ENCODE measurements at regions not wholly inside any gene's neighbourhood (a gene's known extent, or its start where the extent isn't known, plus 50 kb on each side); places are given as distances from the start of the nearest gene placed in this dataset.
A peak's percentile ranks its signal among the peaks of the same experiment; 100 is the strongest.

DNA sequence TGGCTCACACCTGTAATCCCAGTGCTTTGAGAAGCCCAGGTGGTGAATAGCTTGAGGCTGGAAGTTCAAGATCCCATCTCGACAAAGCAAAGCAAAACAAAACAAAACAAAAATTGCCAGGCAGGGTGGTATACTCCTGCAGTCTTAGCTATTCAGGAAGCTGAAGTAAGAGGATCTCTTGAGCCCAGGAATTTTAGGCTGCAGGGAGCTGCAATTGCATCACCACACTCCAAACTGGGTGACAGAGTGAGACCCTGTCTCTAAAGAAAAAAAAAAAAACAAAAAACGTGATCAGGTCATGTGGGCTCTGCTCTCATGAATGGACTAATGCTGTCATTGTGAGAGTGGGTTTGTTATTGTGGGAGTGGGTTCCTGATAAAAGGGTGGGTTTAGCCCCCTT is 409.1 kb downstream of the NPIPA7 start:
- no peak for DNase-seq (ENCODE audit: low read depth in 3 of 3)

DNA sequence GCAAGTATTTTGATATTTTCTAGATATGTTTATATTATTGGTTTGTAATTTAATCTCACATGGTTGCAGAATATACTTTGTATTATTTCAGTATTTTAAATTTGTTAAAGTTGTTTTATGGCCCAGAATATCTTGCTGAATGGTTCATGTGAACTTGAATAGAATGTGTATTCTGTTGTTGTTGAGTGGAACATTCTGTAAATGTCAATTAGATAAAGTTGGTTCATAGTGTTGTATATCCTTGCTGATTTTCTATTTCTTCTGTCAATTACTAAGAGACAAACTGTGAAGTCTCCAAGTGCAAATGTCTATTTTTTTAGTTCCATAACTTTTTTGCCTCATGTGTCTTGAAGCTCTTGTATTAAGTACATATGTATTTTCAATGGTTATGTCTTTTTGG is 411.7 kb downstream of the NPIPA7 start:
- DNase-seq (ENCODE audit: low read depth in 3 of 3), result no peak

DNA sequence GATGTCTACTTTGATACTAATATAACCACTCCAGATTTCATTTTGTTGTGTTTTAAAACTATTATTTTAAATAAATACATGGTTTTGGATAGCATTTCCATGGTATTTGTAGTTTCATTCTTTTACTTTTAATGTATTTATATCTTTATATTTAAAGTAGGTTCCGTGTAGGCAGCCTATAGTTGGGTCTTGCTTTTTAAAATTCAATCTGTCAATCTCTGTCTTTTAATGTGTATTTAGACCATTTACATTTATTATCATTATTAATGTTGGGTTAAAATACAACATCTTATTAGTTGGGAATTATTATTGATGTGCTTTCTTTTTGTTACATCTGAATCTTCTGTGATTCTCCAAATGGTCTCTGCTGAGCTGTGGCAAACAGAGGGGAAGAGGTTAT is 412.1 kb downstream of the NPIPA7 start:
- no peak for DNase-seq (ENCODE audit: low read depth in 3 of 3)

DNA sequence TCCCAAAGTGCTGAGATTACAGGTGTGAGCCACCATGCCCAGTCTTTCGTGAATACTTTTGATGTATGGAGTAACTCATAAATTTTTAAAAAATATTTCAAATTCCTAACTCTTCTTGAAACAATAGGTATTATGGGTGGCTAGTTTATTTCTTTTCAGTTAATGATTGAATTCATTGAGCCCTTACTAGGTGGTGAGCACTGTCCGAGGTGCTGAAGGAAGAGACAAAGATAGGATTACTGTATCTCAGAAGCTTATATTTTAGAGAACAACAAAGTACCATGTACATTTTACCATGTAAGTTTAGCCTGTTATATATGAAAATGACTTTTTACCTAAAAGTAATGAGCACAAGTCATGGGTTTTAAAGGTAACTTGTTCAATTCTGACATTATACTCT is 418.3 kb downstream of the NPIPA7 start:
- no peak for DNase-seq (ENCODE audit: low read depth in 3 of 3)

DNA sequence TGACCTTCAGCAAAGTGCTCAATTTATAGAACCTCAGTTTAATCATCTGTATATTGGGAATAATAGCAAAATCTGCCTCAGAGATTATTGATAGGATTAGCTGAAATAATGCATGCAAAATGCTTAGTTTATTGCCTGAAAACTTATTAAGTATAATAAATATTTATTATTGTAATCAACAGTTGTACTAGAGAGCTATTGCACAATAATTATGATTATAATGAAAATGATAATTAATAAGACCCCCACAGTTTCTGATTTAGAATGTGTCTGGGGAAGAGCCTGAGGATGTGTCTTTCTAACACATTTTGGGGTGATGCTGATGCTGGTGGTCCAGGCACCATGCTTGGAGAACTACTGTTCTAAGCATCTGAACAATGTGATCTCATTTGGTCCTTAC is 419.6 kb downstream of the NPIPA7 start:
- DNase-seq (ENCODE audit: low read depth in 3 of 3), result no peak

DNA sequence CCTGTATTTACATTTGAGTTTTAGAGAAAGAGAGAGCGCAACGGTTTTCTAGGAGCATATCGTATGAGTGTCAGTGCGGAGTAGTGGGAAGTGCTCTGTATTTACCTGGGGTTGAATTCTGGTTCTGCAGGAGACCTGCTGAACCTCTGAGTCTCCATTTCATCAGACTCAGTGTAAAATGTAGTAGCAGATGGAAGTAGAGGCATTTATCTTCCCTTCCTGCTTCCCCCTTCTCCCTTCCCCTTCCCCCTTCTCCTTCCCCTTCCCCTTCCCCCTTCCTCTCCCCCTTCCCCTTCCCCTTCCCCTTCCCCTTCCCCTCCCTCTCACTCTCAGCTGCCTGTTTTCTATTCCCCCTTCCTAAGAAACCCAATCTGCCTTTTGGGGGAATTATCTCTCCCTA is 426.9 kb downstream of the NPIPA7 start:
- no peak for DNase-seq (ENCODE audit: low read depth in 3 of 3)

DNA sequence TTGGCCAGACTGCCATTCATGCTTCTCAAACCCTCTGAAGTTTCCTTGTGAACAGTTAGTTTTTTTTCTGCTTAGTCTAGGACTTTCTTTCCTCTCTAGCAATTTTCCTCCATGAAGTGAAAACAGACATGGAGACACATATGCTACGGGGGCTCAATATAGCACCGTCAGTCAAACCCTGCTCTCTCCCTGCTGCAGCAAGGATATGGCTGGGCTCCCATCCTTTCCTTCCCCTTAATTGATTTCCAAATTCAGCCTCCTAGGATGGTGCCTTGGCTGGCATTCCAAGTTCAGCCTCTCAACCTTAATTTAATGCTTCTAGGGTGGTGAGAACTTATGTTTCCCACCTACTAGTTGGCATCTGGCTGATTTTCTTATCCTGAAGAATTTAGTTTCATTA is 436.7 kb downstream of the NPIPA7 start:
- DNase-seq (ENCODE audit: low read depth in 3 of 3), result no peak

DNA sequence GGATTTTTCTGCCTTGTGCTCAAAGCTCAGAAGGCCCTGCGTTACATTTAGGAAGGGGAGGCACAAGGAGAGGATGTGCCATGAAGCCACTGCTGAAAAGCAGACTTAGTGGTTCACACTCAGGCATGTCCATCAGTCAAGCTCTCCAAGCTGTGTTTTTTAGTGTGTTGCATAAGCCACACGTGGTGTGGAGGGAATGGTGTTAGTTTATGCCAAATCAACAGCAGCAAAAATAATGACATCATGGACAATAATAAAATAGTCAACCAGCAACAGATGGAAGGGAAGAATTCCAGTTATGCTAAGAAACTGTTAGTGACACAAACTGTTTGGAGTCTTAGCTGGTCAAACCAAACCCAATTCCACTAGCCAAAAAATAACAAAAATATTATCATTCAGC is 438.3 kb downstream of the NPIPA7 start:
- no peak for DNase-seq (ENCODE audit: low read depth in 3 of 3)

DNA sequence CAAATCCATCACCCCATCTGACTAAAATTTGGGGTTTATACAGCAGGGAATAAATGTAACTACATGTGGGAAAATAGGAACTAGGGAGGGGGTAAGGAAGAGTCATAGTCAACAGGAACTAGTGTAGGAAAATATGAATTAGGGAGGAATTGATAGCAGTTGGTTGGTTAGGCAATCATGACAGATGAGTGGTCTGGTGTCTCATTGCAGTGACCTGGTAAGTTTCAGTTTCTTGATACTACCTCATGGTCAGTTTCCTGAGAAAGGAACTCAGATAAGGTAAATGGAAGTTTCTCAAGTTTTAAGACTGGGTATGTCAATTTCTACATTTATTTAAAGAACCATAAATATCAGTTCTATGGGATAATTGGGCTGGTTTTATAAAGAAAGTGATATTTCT is 442.3 kb downstream of the NPIPA7 start:
- no peak for DNase-seq (ENCODE audit: low read depth in 3 of 3)

DNA sequence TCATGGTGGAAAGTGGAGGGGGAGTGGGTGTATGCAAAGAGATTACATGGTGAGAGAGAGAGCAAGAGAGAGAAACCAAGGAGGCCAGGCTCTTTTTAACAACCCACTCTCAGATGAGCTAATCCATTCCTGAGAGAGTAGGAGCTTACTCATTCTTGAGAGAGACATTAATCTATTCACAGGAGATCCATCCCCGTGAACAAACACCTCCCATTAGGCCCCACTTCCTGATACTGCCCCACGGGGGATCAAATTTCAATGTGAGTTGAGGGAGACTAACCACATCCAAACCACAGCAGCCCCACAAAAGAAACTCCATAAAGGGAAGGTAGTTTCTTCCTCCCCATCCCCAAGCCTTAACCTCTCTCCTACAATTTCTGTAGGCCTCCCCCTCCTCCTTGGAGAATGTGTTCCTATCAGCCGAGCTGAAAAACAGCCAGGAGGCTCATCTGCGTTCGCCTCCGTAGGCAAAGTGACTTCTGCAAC is 450.0 kb downstream of the NPIPA7 start:
- DNase-seq (ENCODE audit: low read depth in 3 of 3), result no peak

DNA sequence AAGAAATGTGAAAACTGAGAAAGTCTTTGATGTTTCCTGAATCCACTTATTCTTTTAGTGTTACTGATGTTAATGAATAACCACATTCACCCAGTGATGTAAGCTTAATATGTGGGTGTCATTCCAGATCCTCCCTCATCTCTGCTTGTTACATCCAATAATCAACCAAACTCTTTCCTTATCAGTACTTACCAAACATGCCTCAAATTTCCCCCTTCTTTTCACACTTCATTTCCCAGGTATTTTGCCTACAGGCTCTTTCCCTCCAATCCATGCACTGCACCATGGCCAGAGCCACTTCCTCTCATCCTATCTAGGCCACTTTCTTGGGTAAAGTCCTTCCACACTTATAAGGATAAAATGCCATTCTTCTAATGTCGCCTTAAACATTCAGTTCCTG is 451.5 kb downstream of the NPIPA7 start:
- DNase-seq (ENCODE audit: low read depth in 3 of 3), result no peak

DNA sequence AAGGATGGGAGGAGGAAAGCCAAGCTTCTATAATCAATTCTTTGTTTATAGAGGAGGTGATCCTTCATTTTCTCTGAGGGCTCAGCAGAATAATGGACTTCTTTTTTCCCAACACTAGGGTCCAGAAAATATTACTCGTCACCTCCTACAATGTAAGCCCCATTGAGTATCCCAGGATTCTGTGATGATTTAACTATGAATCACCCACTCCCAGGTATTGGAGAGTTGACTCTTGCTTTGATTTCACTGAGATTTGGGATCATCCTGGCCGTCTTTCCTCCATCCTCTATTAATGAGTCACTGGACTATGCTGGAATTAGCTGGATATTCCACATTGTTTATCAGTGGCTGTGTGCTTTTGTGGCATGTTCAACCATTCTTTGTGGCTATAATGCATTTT is 452.0 kb downstream of the NPIPA7 start:
- DNase-seq (ENCODE audit: low read depth in 3 of 3), result no peak

DNA sequence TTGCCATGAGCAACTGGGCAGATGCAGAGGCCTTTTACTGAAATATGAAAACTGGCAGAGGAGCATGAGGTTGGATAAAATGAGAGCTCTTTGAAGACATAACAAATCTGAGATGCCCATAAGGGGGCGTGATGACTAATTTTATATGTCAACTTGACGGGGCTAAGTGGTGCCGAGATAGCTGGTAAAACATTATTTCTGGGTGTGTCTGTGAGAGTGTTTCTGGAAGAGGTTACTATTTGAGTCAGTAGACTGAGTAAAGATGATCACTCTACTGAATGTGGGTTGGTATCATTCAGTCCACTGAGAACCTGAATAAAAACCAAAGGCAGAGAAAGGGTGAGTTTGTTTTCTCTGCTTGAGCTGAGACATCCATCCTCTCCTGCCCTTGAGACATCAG is 454.2 kb downstream of the NPIPA7 start:
- DNase-seq (ENCODE audit: low read depth in 3 of 3), result no peak

DNA sequence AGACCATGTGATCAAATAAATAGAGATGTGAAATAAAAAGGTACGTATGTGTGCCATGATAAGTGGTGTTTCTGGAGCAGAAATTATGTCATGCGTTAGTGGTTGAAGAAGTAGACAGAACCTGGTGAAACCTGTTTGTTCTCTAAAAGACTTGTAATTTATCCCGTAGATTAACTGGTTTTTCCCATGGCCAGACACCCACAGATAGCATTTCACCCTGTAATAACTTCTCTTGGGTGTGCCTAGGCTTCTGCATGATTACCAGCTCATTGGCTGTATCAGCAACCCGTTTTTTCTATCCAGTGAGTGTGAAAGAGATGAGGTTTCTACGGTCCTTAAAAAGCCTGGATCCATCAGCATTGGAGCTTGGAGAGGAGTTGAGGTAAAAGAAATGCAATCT is 471.3 kb downstream of the NPIPA7 start:
- DNase-seq (ENCODE audit: low read depth in 3 of 3), result no peak

DNA sequence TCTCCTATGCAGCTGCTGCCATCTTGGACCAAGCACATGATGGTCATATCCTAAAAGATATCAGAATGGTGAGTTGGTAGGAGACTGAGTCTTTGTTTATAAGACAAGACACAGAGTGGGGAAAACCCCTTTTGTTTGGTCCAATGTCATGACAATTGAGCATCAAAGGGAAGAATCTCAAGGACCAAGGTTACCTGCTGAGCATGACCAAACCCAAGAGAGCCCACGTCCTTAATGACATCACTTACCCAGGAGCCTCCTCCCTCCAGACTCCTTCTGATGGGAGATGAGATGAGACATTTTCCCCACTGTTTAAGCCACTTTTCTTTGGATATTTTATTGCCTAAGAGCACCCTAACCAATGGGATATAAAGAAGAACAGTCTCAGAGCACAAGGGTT is 478.1 kb downstream of the NPIPA7 start:
- DNase-seq (ENCODE audit: low read depth in 3 of 3), result no peak

DNA sequence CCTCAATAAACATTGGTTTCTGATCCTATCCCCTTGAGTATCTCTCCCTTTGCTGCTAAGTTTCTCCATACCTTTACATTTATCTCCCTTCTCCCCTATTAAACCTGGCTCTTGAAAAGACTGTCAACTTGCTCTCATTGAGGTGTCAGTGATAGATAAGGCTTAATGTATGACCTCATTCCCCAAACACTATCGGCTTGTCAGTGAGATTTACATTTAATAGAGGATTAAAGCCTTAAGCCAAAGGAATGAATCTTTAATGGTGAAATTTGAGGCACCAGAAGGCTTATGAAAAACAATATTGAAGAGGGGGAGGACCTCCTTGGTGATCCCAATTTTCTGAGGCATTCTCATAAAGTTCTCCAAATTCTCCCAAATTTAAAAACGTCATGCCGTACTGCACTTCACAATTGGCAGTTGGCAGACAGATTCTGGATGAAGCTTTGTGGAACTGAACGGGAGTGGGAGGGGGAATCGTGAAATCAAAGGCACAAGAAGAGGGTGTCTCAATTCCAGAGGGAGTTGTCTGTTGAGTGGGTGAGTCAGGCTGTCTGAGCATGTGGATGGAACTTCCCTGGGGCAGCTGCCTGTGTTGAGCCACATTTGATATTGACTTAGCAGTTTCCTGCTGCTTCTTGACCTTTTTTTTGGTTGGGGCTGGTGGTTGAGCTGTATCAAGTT is 478.8 kb downstream of the NPIPA7 start:
- no peak for DNase-seq (ENCODE audit: low read depth in 3 of 3)

DNA sequence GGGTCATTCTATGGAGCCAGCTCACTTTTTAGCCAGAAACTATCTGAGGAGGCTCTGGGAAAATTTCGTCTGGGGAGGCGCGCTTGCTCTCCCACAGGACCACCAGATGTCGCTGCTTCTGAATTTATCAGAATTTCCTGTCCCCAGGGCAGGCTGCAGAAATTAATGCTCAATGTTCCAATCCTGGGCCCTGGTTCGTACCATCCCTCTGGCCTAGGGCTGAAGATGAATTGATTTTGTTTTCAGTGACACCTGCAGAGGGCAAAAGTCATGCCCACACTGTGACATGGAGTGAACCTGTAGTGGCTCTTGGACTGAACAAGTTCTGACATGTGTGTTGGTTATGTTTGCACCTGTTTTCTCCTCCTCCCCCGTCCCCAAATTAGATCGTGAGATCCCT is 482.6 kb downstream of the NPIPA7 start:
- peak; percentile 15 to 19 (median 18) for DNase-seq (ENCODE audit: low read depth in 3 of 3)

DNA sequence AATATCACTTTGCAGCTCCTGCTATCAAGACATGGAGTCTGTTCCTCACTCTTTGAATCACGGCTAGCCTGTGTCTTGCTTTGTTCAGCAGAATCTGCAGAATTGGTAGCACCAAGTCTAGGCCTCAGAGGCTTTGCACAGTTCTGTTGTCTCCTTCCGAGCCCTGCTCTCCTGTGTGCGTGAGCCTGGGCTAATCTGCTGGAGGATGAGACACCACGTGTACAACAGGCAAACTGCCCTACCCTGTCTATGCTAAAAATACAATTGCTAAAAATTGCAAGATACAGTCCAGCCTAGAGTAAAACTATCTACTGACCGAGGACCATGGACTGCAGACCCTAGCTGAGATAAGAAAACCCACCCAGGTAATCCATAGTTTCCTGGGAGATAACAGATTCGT is 484.7 kb downstream of the NPIPA7 start:
- no peak for DNase-seq (ENCODE audit: low read depth in 3 of 3)

DNA sequence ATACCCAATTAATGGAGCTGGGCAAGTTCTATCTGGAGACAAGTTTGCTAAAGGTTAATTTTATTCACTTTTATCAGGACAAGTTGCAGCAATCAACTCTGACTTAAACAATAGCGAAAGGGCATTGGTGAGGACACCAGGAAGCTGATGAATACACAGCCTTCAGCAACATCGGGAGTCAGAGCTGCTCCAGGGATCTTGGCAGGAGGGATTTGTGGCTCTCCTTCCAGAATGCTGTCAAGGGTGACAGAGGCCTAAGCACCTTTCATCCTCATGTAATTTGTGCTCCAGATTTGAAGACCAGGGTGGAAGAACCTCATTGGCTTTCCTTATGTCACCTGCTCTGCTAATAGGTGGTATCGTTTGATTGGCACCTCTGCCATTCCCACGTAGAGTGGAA is 485.6 kb downstream of the NPIPA7 start:
- no peak for DNase-seq (ENCODE audit: low read depth in 3 of 3)

DNA sequence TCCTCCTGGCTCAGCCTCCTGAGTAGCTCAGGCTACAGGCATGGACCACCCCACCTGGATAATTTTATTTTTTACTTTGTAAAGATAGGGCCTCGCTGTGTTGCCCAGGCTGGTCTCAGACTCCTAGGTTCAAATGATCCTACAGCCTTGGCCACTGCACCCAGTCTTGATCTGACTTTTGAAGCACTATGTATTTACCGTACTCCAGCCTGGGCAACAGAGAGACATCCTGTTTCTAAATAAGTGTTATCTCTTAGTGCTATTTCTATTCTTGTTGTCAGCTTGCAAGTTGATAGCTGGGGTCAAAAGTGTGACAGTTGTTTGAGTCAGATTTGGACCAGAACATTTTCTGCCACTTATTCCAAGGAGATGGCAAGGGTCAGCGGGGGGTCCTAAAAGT is 486.4 kb downstream of the NPIPA7 start:
- no peak for DNase-seq (ENCODE audit: low read depth in 3 of 3)

DNA sequence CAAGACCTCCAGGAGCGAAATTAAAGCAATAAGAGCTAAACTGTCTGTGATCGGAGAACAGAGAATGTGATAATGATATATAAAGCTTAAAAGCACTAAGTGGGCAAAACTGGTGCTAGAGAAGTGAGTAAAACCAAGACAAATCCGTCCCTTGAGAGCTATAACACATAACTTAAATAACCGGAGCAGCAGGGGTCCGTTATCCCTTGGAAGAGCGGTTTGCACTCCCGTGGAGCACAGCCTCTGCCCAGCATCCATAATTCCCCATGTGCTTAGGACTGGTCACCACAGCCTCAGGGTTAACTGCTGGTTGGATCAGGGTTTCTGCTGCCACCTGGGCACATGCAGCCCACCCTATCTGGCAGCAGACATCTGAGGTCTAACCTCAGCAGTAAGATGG is 489.0 kb downstream of the NPIPA7 start:
- DNase-seq (ENCODE audit: low read depth in 3 of 3), result no peak

DNA sequence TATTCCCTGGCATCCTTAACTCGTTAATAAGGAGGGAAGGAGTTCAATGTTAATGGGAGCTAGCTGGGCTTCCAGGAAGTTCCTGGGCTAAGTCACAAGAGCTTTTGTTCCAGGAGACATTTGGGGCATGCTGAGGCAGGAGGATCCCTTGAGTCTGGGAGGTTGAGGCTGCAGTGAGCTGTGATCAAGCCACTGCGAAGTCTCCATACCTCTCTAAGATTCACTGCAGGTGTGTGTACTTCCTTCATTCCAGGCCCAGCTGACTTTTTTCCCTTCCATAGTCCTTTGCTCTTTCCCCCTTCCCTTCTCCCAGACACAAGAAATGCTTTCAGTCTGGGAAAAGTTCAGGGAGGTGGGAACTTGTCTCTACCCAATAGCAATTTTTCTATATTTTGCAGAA is 489.8 kb downstream of the NPIPA7 start:
- DNase-seq (ENCODE audit: low read depth in 3 of 3), result no peak

DNA sequence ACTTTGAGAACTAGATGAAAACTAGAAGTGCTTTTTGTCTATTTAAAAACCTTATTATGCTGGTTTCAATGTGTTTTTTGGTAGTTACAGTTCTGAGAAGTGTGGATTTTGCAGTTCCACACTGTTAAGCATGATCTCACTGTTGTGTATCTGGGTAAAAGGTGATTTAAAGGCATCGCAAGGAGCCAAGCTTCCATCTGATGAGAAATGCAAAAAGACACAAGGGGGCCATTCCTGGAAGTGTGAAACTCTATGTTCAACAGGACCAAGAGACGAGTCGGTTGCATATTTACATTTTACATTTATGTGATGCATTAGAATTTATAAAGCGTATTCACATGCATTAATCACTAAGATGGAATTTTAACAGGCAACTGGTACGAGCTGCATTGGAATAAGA is 490.8 kb downstream of the NPIPA7 start:
- DNase-seq (ENCODE audit: low read depth in 3 of 3), result no peak

DNA sequence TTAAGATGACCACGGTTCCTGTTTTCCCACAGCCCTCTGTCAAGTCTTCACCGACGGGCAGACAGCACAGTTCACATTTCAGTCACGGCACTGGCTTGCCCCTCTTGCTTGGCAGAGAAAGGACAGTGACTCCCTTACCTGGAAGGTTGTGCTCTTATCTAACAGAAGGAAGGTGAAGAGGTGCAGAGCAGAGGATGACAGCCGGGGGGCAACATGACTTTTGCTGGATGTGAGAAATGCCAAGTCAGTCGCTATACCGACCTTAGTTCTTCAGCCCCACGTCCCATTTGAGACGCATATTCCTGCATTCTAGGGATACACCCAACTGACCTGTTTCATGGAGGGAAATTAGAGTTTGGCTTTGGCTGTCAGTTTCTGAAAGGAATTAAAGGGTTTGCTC is 492.3 kb downstream of the NPIPA7 start:
- DNase-seq (ENCODE audit: low read depth in 3 of 3), result no peak
